Muscle of back (tissue), 3 donors: ENCODE measurements at regions not wholly inside any gene's neighbourhood (a gene's known extent, or its start where the extent isn't known, plus 50 kb on each side); places are given as distances from the start of the nearest gene placed in this dataset.
"Not testable (repeated sequence)": the region's sequence is repeated elsewhere in the genome, so short reads cannot be mapped to it uniquely, and the experiment has no call there.

Experiments
- DNase-seq, 3 donors: peaks; one replicate each; pipeline versions ENCODE4 v3.0.0 to v3.0.0-alpha.2; 2013

DNA sequence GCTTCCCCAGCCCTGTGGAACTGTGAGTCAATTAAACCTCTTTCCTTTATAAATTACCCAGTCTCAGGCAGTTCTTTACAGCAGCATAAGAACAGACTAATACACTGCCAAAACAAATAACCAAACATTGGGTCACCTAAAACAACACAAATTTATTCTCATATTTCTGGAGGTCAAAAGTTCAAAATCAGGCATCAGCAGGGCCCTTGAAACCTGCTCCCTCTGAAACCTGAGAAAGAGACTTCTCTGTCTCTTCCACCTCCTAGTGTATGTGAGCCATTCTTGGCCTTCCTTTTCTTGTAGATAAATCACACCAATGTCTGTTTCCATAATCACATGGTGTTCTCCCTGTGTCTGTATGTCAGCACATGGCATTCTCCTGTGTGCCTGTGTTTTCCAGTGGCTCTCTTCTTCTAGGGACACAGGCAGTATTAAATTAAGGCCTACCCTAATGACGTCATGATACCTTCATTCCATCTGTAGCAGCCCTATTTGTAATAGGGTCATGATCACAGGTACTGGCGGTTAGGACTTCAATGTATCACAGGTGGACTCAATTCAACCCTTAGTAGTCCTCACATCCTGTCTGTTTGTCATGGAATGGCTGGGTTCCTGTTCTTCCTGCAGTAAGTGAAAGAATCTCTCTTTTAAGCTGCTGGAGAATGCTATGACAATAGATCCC is 147.3 kb upstream of the CLNK start:
- no peak for DNase-seq

DNA sequence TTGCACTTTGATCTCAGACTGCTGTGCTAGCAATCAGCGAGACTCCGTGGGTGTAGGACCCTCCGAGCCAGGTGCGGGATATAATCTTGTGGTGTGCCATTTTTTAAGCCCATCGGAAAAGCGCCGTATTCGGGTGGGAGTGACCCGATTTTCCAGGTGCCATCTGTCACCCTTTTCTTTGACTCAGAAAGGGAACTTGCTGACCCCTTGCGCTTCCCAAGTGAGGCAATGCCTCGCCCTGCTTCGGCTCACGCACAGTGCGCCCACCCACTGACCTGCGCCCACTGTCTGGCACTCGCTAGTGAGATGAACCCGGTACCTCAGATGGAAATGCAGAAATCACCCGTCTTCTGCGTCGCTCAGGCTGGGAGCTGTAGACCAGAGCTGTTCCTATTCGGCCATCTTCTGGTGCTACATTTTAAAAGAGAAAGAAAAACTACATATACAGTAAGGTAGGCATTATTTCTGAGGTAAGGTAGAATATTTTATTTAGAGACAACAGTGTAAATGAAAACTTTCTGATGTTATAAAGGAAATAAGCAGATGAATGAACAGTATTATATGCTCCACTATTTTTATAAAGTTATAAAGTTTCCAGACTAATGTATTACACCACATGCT is 144.5 kb upstream of the CLNK start:
- DNase-seq, result not testable (repeated sequence)

DNA sequence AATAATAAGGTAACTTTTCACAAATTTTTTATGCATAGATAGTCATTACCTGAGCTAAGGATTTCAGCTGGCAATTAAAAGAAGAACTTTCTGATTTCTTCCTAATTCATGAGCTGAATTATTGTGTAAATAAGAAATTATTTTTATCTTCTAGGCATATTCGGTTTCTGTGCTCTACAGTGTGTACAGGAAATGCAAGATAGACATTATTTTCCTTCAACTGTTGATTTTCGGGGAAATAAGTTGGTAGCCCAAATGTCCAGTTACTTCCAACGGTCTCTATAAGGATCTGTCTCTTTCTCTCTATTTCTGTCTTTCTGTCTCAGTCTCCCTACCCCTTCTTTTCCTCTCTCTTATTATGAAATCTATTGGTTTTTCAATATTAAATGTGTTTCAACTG is 137.3 kb upstream of the CLNK start:
- DNase-seq, result no peak

DNA sequence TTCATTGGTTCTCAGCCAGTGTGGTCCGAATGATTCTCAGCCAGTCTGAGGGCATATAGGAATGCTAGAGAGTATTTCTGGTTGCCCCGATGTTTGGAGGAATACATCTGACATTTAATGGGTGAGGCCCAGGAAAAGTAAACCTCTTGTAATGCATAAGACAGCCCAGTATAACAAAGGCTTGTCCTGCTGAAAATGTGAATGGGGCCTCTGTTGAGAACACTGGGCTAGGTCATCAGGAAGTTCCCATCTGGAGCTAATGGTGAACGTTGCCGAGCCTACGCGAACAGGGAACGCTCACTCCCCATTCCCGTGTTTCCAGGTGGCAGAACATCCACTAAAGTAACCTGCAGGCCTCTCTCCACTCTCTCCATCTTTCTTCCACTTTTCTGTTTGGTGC is 132.0 kb upstream of the CLNK start:
- no peak for DNase-seq

DNA sequence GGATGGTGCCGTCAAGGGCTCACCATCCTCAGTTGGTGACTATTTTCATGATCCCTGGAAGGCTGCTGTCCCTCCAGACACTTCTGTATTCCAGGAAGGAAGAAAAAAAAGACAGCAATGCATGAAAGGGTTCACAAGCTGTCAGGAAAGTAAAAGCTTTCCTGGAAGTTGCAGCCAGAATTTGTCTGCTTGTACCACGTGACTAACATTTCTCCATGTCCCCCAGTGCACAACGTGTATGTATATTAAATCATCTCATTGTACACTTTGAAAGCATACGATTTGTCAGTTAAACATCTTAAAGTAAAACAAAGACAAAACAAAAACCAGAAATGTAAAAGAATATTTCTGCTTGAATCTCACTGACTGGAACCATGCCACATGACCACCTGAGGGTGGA is 127.4 kb upstream of the CLNK start:
- peak; percentile 24 to 72 (median 41) for DNase-seq

DNA sequence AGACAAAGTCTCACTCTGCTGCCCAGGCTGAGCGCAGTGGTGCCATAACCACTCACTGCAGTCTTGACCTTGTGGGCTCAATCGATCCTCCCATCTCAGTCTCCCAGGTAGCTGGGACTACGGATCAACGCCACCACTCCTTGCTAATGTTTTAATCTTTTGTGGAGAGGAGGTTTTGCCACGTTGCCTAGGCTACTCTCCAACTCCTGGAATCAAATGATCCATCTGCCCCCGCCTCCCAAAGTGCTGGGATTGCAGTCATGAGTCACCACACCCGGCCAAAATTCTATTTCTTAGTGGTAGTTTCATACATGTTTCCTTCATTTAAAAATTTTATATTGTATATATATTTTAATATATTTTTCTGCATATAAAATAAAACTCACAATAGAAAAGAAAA is 125.8 kb upstream of the CLNK start:
- DNase-seq, result no peak

DNA sequence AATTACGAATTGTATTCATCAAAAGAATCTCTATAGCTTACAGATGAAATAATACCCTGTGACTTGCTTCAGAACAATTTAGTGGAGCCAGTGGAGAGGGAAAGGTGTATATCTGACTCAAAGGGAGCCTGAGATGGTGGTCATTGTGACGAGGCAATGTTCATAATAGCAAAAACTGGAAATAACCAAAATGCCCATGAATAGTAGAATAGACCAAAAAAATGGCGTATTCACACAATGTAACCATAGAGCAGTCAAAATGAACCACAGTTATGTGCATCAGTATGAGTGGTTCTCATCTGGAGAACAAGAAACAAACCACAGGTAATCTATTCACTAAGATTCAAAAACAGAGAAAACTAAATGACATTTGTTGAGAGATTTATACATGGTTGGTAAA is 125.3 kb upstream of the CLNK start:
- DNase-seq, result no peak

DNA sequence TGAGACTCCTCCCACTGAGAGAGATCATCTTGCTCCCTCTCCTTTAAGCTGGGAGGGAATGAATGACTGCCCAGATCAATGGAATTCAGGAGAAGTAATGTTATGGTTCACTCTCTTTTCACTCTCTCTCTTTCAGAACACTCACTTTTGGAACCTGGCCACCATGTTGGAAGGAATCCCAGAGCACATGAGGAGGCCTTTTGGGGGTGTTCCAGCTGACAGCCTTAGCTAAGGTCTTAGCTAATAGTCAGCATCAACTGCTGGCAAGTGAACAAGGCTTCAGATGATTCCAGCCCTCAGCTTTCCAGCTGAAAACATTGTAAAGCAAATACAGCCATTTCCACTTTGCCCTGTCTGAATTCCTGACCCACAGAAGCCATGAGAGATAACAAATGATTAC is 124.0 kb upstream of the CLNK start:
- peak; percentile 89 to 96 (median 93) for DNase-seq

DNA sequence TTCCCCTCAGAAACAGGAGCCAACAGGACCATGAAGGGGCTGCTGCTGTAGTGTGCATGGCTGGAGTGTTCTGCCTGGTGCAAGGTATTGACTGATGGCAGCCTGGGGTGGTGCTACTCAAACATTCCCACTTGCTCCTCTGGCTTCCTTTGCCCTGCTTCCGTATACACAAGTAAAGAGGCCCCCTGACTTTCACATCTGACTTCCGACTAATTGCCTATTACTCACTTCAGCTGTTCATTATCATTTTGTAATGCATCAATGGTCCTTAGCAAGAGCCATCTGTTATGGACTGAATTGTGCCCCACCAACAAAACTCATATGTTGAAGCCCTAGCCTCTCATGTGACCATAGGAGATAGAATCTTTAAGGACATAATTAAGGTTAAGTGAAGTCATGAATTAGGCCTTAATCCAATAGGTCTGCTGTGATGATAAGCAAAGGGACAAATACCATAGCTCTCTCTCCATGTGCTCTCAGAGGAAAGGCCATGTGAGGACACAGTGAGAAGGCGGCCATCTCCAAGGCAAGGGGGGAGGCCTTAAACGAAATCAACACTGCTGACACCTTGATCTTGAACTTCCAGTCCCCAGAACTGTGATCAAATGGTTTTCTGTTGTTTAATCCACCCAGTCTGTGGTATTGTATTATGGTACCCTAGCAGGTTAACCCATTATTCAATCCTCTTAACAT is 122.5 kb upstream of the CLNK start:
- no peak for DNase-seq

DNA sequence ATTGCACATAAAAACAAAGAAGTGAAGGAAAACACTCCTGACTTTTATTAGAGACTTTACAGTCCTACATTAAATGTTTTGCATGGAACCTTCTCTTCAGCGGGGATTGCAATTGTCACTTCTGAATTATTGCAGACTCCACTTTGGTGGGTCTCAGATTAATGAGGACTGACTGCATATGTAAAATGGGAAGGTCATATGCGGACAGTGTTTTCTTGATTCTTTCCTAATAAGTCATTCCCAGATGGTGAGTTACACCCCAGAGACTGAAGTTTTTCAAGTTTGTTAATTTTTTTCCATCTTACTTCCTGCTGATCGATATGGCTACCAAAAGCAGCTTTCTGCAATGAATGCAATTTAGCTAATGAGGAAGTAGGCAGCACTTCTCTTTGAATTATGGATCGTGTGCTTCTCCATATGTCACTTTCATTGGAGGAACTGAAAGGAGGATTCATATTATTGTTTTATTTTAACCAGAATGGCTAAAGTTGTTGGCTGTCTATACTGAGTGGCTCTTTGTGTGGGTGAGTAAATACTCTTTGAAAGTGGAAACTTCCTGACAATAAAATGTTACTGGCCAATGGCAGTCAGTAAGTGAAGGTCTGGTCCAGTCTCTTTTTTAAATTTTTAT is 119.3 kb upstream of the CLNK start:
- DNase-seq, result no peak

DNA sequence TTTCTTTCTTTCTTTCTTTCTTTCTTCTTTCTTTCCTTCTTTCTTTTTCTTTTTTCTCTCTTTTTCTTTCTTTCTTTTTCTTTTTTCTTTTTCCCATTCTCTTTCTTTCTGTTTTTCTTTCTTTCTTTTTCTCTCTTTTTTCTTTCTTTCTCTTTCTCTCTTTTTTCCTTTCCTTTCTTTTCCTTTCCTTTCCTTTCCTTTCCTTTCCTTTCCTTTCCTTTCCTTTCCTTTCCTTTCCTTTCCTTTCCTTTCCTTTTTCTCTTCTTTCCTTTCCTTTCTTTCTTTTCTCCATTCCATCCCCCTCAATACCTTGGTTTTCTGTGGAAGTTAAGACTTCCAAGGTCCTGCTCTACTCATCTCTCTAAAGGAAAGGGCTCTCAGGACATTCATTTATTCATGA is 102.8 kb upstream of the CLNK start:
- no peak for DNase-seq

DNA sequence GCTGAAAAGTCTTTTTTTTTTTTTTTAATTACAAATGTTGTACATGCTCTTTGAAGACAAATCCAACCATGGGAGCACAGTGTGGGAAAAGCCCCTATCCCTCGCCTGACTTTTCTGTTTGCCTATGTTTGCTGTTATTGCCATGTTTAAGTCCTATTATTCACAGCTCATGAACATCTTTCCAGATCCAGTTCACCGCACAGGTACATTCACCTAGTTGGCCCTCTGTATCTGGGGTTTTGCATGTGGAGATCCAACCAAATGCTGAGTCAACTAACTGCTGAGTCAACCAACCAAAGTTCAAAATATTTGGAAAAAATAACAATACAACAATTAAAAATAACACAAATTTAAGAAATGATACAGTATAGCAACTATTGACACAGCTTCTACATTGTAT is 100.1 kb upstream of the CLNK start:
- no peak for DNase-seq

DNA sequence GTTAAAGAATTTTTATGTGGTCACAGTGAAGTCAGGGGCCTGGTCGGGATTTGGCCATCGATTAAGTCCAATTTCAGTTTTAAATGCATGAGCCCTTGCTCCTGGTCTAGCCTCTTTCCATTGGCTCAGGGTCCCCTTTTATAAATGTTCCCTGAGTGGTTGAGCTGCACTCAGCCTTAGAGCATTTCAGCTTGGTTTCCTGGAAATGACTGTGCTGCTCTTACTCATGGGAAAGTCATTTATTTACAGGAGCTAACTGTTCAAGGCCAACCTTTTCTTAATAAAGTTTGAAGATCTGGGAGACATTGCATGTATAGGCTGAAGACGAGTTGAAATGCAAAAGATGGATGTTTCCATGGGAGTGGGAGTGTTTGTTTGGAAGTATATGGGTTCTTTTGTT is 98.8 kb upstream of the CLNK start:
- DNase-seq, result peak; percentile 22 to 80 (median 52)

DNA sequence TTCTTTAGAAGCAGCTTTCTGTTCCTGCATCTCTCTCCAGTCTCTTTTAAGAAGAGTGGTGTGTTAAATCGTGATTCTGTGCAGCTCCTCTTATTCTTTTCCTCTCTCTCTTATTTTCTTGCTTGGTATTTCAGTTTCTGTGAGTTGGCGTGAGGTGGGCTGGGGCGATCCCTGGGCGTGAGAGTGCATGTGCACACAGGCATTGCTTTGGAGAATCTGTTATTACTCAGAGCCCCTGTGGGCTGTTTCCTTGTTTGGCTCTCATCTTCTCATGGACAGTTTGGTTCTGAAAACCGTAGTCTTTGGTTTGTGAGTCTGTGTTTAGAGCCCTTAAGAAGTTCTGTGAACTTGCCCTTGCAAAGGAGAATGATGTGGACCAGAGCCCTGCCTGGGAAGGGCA is 97.2 kb upstream of the CLNK start:
- DNase-seq, result no peak

DNA sequence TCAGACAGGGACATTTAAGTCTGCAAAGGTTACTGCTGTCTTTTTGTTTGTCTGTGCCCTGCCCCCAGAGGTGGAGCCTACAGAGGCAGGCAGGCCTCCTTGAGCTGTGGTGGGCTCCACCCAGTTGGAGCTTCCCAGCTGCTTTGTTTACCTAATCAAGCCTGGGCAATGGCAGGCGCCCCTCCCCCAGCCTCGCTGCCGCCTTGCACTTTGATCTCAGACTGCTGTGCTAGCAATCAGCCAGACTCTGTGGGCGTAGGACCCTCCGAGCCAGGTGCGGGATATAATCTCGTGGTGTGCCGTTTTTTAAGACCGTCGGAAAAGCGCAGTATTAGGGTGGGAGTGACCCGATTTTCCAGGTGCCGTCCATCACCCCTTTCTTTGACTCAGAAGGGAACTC is 96.2 kb upstream of the CLNK start:
- DNase-seq, result not testable (repeated sequence)

DNA sequence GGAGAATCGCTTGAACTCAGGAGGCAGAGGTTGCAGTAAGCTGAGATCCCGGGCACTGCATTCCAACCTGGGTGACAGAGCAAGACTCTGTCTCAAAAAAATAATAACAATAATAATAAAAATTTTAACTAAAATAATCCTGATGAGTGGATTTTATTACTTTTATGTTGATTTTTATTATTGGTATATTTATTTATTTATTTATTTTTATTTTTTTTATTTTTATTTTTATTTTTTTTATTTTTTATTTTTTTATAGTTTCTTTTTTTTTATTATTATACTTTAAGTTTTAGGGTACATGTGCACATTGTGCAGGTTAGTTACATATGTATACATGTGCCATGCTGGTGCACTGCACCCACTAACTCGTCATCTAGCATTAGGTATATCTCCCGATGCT is 90.6 kb upstream of the CLNK start:
- not testable (repeated sequence) for DNase-seq

DNA sequence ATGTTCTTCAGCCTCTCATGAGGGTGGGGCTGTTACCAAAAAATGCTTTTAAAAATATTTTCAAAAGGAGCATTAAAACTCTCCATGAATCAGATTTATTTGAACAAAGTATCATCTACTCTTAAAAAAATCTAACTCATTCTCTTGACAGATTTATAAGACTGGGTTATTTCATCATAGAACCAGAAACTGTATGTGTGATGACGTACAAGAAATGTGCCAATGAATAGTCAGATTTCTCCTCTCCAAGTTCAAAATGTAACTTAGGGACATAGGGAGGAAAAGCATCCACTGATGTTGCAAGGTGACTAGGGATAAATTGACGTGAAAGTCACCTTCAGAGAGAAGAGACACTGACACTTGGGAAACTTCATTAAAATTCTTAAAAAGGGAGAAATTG is 89.1 kb upstream of the CLNK start:
- DNase-seq, result no peak

DNA sequence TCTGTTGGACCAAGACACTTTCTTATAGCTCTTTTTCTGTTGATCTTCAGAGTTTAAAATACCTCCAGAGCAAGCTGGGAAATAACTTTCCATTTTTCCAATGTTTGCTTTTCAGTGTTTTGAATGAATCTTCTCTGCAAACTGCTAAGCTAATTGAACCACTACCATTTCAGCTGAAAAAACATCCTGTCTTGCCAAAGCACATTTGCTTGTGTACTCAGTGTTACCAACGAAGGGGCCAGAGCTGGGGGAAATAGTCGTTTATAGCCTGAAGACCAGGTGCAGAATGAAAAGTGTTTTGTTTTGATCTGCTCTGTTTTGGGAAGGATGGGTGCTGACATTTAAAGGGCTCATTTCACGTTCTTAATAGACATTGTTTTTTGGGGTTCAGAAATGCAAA is 88.4 kb upstream of the CLNK start:
- peak in 1 of 3 donors; percentile 44 for DNase-seq

DNA sequence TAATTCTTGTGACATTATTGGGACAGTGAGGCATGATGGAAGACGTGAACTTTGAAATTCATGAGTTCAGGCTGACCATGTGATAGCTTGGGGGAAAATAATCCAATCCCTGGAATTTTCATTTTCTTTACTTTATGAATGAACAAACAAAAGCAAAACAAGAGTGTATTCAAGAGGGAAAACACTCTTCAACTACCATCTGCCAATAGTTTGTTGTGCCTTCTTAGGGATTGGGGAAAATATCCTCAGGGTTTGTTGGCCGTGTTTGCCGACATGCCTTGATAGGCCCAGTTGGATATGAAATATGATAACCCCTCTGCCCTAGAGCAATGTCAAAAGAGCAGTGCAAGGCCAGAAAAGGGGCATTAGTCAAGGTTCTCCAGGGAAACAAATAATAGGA is 80.8 kb upstream of the CLNK start:
- peak in 1 of 3 donors; percentile 28 for DNase-seq

DNA sequence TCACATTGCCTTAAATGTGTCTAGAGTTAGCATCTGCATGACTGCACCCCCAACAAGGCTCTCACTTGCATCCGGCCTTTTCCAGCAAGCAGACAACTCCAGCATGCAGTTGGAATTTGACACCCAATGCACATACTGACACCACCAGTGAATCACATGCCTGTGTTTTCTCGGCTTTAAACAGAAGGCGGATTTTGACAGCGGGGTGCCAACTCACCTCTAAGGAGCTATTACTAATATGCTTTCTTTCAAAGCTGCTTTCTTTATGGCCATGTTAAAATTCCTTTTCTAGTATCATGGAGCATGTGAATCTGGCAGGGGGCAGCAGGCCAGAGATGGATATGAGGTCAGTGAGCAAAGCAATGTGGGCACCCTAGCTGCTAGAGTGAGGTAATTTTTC is 78.0 kb upstream of the CLNK start:
- DNase-seq, result peak in 2 of 3 donors; percentile 25 to 94

DNA sequence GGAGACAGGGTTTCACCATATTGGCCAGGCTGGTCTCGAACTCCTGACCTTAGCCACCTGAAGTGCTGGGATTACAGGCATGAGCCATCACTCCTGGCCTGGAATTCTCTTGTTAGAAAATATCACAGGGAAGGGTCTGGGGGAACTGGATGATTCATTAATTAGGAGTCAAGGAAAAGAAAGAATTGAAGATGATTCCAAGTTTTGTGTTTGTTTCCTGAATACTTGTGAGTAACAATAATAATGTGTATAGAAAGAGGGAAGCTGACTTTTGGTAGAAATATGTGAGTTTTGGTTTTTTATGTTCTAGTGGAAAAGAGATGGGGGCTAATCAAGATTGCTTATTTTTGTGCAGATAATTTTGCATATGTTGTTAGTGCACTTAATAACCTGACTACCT is 77.3 kb upstream of the CLNK start:
- DNase-seq, result peak in 1 of 3 donors; percentile 74

DNA sequence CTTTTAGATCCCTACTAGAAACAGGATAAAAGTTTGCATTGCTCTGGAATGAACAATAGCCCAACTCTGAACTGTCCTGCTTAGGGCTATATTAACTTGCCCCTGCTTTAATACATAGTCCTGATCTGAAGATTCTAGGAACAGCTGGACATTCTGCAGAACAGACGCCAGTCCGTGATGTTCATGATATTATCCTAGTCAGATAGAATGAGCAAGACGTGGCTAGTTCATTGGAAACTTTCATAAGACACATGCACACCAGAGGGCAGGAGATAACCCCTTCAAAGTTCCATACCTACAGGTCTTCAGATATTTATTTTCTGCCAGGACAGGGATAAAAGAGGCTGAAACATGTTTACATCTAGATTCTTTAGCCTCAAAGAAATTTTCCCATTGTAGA is 75.5 kb upstream of the CLNK start:
- DNase-seq, result no peak

DNA sequence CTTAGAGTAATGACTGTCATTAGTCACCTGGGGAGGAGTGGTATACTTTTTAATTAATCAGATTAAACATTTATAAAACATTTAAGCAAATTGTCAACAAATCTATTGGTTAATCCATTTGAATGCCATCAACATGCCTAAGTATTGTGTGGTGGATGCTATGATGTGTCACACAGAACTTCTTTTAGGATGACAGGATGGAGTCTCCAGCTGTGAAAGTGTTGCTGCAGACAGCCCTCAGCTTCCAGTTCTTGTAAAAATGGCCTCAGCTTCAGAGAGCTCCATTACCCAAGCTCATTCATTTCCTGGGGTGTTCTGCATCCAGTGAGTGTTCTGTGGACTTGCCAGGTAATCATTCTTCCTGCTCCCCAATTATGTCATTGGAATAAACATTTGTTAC is 74.3 kb upstream of the CLNK start:
- no peak for DNase-seq
